ENCODE measurements at regions not wholly inside any gene's neighbourhood (a gene's known extent, or its start where the extent isn't known, plus 50 kb on each side); places are given as distances from the start of the nearest gene placed in this dataset.

DNA sequence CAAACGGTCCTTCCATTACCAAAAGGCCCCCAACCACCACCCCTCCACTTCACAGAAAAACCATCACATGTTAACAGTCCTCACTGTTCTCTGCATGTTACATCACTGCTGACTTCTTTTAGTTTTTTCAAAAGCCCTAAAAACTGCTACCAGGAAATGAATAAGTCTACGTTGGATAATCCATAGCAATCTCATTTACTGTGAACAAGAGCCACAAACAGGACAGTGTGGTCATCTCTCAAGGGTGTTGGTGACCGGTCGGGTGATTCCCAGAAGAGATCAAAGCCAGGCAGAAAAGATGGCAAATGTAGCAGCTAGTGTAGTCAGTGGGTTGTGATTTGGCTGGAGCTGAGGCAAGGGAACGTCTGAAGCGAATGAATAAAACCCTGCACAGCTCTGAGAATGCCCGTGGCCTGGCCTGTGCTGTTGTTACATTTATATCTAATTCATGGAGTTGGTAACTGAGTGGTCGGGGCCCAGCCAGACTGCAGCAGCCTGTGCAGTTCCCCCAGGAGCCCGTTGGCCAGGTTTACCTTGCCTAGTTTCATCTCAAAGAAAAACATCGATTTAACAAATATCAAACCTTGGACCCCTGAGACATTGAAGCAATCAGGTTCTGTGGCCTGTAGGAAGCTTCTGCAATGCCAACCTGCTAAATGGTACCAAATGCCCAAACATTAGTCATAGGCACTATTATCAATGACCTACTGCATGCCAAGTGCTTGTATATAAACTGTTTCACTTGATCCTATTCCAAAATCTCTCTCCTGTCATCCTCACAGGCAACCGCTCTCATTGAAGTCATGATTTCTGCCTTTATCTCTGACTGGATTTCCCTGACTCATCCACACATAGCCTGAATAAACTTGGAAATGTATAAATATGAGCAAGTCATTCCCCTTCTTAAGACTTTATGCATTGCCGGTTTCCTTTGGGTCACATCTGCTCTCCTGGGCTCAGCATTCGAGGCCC lies 153.8 kb upstream of the SERP2 start:
- TF ChIP-seq, protein P1, sequence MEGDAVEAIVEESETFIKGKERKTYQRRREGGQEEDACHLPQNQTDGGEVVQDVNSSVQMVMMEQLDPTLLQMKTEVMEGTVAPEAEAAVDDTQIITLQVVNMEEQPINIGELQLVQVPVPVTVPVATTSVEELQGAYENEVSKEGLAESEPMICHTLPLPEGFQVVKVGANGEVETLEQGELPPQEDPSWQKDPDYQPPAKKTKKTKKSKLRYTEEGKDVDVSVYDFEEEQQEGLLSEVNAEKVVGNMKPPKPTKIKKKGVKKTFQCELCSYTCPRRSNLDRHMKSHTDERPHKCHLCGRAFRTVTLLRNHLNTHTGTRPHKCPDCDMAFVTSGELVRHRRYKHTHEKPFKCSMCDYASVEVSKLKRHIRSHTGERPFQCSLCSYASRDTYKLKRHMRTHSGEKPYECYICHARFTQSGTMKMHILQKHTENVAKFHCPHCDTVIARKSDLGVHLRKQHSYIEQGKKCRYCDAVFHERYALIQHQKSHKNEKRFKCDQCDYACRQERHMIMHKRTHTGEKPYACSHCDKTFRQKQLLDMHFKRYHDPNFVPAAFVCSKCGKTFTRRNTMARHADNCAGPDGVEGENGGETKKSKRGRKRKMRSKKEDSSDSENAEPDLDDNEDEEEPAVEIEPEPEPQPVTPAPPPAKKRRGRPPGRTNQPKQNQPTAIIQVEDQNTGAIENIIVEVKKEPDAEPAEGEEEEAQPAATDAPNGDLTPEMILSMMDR (IDR thresholded peaks at IDR 0.05), result no peak
- TF ChIP-seq POLR2A (IDR thresholded peaks at IDR 0.05), result no peak
